Colonic mucosa (tissue), 4 donors: ENCODE measurements at regions not wholly inside any gene's neighbourhood (a gene's known extent, or its start where the extent isn't known, plus 50 kb on each side); places are given as distances from the start of the nearest gene placed in this dataset.

Source experiments
- DNase-seq: peaks from one replicate; pipeline ENCODE4 v3.0.0-alpha.2; 2020
- H3K27ac ChIP-seq: fragments of 200-600 bp; one replicate; pipeline ENCODE4 v1.8.0; 2021
- H3K27me3 ChIP-seq: fragments of 200-600 bp; one replicate; pipeline ENCODE4 v1.8.0; 2021
- H3K36me3 ChIP-seq: fragments of 200-600 bp; one replicate; pipeline ENCODE4 v1.8.0; 2021
- H3K4me1 ChIP-seq: fragments of 200-600 bp; one replicate; pipeline ENCODE4 v1.8.0; 2021; ENCODE audit warnings: mild to moderate bottlenecking
- H3K4me3 ChIP-seq: fragments of 200-600 bp; one replicate; pipeline ENCODE4 v1.8.0; 2021
- H3K9ac ChIP-seq, 2 donors: one replicate each; pipeline ENCODE4 v1.7.0; 2013; ENCODE audit warnings: control low read depth in 2 of 2, low read depth in 2 of 2, low read length in 2 of 2
- H3K9me3 ChIP-seq: fragments of 200-600 bp; one replicate; pipeline ENCODE4 v1.8.0; 2021
- CTCF ChIP-seq: fragments of 200-600 bp; IDR thresholded peaks from one replicate; pipeline ENCODE4 v1.8.0; 2022; ENCODE audit warnings: antibody characterized with exemption, mild to moderate bottlenecking
- intact Hi-C: fragments of 100-400 bp; cut with DNase I; formaldehyde crosslinking; loops from one replicate; pipeline ENCODE4 v1.14.1; 2022
- donor health status: healthy.
- donor health status: DM: no; HTN: no; CAD: no.
- donor health status: DM: no; HTN: no; CAD: no.

- Histone ChIP-seq H3K9ac (no peak overlapping the region), H3K36me3 (no peaks in the 10 kb centered on the region), H3K9me3 (no peaks in the 10 kb centered on the region), H3K4me3 (no peak overlapping the region), H3K4me1 (no peaks in the 10 kb centered on the region), H3K27ac (no peak overlapping the region), H3K27me3 (no peaks in the 10 kb centered on the region)
- DNase-seq = no peak
- TF ChIP-seq CTCF = no peak
- intact Hi-C loops = no loop called here
These were observed 50.4 kb upstream of the KDR start for GRCh38 chr4:55175779-55176231.

- H3K9ac ChIP-seq = no peak overlapping the region
These were observed 51.1 kb upstream of the KDR start for GRCh38 chr4:55176497-55176896.

GRCh38 chr4:55177461-55177860, 52.1 kb upstream of the KDR start:
- Histone ChIP-seq H3K27ac (no peak overlapping the region), H3K9ac (no peak overlapping the region), H3K36me3 (no peaks in the 10 kb centered on the region), H3K4me1 (no peaks in the 10 kb centered on the region), H3K9me3 (no peaks in the 10 kb centered on the region), H3K27me3 (no peaks in the 10 kb centered on the region), H3K4me3 (no peak overlapping the region)
- no peak for TF ChIP-seq CTCF
- DNase-seq = no peak
- intact Hi-C loops = no loop called here

More at GRCh38 chr4:55176497-55176896, 51.1 kb upstream of the KDR start:
- Histone ChIP-seq H3K27me3 (no peaks in the 10 kb centered on the region), H3K9me3 (no peaks in the 10 kb centered on the region), H3K27ac (no peak overlapping the region), H3K36me3 (no peaks in the 10 kb centered on the region), H3K4me3 (no peak overlapping the region), H3K4me1 (no peaks in the 10 kb centered on the region)
- intact Hi-C loops = no loop called here
- DNase-seq = no peak
- no peak for TF ChIP-seq CTCF

GRCh38 chr4:55178226-55179005, 53.0 kb upstream of the KDR start:
- Histone ChIP-seq H3K9me3 (no peaks in the 10 kb centered on the region), H3K27ac (no peak overlapping the region), H3K9ac (no peak overlapping the region), H3K27me3 (no peaks in the 10 kb centered on the region), H3K4me1 (no peaks in the 10 kb centered on the region), H3K36me3 (no peaks in the 10 kb centered on the region), H3K4me3 (no peak overlapping the region)
- TF ChIP-seq CTCF = no peak
- DNase-seq = peak; percentile 24
- intact Hi-C loops = no loop called here

- Histone ChIP-seq H3K36me3 (no peaks in the 10 kb centered on the region), H3K4me1 (no peaks in the 10 kb centered on the region), H3K4me3 (no peak overlapping the region), H3K27me3 (no peaks in the 10 kb centered on the region), H3K27ac (no peak overlapping the region), H3K9ac (no peak overlapping the region), H3K9me3 (no peaks in the 10 kb centered on the region)
- DNase-seq = no peak
- intact Hi-C loops = no loop called here
- no peak for TF ChIP-seq CTCF
These were observed 55.9 kb upstream of the KDR start for GRCh38 chr4:55181010-55182005.
